HG02938 (cell line): ENCODE measurements at regions not wholly inside any gene's neighbourhood (a gene's known extent, or its start where the extent isn't known, plus 50 kb on each side); places are given as distances from the start of the nearest gene placed in this dataset.
"Not testable (repeated sequence)": the region's sequence is repeated elsewhere in the genome, so short reads cannot be mapped to it uniquely, and the experiment has no call there.

Experiments
- ATAC-seq: cut with Tn5 transposase; IDR thresholded peaks from one replicate; pipeline ENCODE4 v1.9.1; 2021; ENCODE audit warnings: mild to moderate bottlenecking, moderate library complexity; ENCODE audit not compliant: unreplicated experiment

DNA sequence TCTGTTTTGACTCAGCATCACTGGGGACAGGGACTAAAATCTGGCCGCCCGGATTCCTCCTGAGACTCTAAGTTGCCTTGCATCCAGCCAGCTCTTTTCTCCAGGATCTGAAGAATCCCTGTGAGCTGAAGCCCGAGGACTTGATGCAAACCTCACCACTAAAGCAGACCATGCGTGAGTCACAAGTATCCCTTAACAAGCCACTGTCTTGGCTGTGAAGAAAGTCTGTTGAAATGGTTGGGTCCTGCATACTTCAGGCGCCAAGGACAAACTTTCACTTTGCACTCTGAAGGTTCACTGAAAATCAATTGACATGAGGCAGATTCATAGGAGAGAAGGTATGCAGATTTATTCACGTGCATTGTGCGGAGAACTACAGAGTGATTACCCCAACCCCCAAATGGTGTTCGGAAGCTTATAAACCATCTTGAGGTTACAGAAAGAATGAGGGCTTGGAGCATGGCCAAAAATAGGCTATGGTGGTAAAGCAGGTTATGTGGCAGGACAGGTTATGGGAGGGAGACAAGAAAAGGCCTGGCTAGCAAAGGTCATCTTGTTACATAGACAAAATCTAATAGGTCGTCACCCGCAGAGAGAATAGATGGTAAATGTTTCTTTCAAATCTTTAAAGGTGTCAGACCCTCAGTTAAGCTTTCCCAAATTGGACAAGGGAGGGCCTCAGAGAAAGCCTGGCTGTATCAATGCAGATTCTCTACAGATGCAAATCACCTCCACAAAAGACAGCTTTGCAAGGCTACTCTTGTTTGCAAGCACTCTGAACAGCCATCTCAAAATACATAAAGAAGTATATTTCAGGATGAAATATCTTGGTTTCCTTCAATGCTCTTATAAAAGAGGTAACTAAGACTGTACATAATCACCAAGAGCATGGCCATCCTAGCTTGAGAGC is 126.3 kb upstream of the PLAAT1 start:
- no peak for ATAC-seq

DNA sequence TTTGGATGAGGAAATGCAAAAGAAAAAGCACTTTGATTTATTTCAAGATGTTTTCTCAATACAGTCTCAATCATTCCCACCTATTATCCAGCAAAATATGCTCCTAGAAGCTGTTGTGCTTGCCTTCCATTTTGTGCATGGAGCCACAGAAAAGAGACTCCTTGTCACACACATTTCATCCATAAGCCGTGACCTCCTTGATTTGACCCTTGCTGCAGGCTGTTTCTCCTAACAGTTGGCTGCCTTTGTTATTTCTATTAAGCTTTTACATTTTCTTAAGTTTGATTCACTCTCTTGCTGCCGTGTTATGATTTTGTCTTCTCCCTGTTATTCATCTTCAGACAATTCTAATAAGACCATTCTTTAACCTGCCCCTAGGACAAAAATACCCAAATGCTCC is 124.2 kb upstream of the PLAAT1 start:
- no peak for ATAC-seq

DNA sequence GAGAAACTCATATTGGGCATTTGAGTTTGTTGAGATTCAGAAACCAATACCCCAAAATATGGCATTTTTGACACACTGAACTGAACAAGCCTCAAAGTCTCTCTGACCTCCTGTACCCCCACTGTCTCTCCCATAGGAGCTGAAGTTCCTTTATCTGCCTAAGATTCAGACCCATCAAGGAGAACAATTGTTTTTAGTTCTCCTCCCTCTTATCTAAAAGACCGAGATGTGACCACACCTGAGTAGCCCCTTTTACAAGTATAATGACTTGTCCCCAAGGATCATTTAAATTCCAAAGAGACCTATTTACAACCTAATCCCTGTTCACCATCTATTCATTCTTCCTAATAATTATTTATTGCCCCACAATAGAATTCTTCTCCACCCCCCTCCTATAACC is 122.1 kb upstream of the PLAAT1 start:
- ATAC-seq: no peak

DNA sequence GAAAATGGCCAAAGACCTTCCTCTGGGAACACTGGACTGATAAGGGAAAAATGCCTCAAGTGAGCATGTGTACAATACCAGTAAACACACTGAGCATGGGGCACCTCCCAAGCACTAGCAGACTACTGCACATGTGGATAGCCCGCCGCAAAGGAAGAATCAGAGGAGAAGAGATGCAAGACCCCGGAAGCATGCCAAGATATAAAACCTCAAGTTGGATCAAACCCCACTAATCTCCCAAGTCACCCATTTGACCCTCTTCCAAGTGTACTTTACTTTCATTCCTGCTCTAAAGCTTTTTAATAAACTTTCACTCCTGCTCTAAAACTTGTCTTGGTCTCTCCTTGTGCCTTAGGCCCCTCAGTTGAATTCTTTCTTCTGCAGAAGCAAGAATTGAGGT is 121.1 kb upstream of the PLAAT1 start:
- ATAC-seq: no peak

DNA sequence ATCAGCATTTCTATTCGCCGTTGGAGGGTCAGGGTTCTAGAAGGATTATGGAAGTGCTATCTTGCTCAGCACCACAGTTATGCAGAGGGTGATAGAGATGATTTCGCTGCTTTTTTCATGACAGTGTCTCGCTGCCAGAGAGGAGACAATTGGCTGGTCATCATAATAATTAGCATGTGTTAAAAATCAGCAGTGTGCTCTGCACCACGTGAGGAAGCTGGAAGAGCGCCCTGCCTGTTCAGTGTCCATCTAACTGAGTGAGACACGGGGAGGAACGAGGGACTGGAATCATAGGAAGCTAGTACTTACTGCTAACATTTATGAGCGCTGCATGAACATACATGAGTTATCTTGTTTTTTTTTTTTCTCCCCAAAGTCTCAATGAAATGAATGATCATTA is 116.2 kb upstream of the PLAAT1 start:
- ATAC-seq: no peak

DNA sequence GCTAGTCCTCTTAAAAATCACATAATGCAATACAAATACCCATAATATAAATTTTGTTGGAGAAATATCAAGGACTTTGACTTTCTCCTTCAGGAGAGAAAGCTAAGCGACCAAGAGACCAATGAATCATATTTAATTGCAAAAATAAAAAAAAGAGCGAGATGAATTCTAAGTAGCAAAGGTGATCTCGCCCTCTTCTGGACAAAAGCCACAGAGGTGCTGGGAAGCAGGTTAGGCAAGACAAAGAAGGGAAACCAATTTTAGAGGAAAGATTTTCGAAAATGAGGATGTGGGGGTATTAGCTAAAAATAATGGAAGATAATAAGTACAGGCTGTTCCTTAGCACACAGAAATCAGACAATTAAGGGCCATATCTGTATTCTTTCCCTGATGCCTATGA is 111.4 kb upstream of the PLAAT1 start:
- no peak for ATAC-seq

DNA sequence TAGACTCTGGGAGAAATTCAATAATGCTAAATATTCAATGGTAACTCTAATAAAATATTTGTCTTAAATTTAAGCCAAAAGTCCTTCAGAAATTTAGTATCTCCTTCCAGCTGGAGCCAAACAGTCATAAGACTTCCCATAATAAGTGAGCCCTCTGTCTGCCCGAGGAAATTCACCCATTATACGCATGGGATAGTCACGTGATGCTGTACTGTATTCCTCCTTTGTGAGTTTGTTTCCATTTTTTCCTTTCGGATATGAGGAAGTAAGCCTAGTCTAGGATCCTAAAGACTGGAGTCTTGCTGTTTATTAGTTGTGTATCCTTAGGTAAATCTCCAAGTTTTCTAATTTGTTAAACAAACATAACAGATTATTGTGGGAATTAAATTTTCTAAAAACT is 110.4 kb upstream of the PLAAT1 start:
- no peak for ATAC-seq

DNA sequence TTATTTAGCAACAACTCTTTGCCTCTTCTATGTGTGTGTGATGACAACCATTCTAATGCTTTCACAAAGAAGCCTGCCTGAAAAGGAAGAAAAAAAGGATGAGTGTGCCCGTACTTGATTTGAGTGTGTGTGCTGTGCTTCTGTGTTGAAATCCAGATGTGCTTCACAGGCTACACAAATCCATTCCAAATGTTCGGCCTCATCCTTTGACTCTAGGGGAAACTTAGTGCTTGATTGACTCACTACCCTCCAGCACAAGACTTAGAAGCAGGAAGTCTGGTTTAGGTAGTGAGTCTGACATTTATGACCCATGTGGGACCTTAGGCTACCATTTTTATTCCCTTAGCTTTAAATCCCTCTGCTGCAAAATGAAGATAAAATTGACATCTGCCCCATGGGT is 108.8 kb upstream of the PLAAT1 start:
- ATAC-seq: no peak

DNA sequence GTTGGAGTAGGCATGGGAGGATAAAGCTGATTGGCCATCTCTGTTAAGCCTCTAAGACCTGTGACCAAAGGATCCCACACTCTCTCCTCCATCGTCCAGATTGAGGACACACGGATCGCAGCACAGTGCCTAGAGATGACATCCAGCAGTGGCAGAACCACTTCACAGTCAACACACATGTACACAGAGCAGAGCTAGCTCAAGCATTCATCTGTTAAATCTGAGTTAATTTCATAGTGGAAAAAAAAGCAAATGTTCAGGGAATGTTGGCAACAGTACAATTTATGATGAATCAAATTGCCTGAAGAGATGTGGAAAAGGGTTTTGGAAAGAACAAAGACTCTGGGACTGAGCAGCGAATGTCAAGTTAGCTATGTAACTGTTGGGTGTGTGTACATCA is 108.1 kb upstream of the PLAAT1 start:
- ATAC-seq: no peak

DNA sequence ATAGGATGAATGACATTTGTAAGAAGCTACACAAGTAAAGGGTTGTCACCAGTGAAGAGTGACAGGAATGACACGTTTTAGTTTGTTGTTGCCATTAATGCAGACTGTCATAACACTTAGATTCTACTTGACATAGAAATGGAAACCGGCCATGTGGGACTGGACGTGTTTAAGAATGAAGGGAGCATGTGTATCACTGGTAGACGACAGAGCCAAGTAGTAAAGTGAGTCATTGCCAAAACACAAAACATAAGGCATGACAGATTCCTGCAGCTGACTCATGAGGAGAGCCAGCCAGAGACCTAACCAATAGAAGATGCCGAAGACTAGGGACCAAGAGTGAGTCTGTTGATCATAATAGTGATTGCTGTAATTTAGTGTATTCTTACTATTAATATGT is 106.2 kb upstream of the PLAAT1 start:
- ATAC-seq: no peak

DNA sequence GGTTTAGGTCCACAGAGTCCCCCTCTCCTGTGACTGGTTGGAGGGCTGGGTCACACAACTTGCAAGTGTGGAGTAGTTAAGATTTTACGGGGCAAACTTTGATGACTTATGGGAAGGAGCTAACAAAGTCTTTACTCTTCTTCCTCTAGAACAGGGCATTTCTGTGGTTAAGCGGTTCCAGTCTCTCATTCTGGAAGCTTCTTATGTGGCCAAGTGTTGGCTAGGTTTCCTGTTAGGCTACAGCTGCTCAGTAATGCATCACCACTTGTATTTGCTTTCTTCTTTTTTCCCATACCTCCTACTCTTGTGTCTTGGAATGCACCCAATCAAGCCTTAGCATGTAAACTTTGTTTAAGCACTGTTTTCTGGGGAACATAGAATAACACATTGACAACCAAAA is 100.6 kb upstream of the PLAAT1 start:
- no peak for ATAC-seq

DNA sequence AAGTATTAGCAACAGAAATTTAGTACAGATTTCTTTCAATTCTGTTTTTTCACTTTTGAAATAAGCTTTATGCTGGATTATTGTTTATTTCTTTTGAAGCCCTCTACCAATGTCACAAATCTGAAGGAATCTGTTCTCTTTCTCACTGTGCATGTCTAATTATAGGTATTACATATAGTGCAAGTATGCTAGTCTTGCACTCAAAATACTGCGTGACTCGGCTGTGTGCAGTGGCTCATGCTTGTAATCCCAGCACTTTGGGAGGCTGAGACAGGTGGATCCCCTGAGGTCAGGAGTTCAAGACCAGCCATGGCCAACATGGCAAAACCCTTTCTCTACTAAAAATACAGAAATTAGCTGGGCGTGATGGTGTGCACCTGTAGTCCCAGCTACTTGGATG is 95.8 kb upstream of the PLAAT1 start:
- no peak for ATAC-seq

DNA sequence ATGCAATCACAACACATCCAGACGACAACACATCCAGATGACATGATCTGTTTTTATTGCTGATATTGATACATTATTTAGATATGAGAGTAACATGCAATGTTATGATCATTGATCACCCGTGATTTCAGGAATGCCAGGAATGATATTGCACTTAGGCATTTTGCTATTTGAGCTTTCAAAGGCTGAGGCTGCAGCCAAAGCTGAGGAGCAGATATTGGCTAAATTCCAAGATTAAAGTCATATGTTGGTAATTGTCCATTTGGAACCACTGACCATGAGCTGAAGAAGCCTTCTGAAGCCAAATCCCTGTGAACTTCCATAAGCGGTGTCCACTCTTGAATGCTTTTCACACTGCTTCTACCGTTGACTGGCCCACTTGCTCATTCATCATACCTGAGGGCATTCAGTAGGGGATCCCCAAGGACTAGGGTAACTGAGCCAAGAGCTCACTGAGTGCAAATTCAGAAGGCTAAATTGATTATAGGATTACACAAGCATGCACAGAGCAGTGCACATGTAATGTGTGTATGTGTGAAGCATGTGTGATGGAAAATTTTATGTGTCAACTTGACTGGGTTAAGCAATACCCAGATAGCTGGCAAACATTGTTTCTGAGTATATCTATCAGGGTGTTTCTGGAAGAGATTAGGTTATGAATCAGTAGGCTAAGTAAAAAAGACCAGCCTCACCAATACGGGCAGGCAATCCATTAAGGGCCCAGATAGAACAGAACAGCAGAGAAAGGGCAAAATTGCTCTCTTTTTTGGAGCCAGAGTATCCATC is 92.1 kb upstream of the PLAAT1 start:
- ATAC-seq: no peak

DNA sequence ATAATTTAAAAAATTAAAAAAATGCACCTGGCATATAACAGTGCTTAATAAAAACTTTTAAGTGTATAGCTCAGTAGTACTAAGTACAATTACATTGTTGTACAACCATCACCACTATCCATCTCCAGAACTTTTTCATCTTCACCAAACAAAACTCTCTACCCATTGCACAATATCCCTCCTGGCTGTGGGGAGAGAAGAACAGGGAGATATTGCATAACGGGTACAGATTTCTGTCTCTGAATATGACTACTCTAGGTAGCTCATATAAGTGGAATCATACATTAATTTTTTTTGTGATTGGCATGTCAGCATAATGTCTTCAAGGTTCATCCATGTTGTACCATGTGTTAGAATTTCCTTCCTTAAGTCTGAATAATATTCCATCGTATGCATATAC is 91.0 kb upstream of the PLAAT1 start:
- ATAC-seq: no peak

DNA sequence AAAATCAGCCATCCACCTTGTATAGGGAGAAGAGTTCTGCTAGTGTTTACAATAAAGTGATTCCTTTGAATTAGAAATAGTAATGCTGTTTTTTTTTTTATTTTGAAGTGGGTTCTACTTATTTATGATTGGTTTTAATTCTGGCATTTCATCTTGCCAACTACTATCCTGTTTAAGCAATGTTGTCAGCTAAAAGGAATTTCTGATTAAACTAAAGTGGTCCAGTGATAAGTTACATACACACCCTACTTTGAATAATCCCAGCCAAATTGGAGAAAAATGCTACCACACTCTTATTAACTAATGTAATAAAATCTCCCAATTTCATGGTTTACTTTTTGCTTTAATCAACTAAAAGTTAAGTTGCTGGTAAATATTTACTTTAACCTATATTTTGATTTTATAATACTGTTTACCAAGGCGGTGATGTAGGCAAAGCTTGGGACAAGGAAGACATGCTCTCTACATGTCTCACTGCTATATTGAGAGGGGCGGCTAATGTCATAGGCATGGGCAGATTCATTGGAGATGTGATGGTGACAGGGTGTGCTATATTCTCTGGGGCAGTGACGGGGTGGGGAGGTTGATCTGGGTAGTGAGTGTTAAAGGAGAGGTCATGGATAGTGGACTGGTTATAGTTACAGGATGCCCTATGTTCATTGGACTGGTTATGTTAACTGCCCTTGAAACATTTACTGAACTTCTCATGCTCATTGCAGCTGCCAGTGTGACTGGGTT is 85.8 kb upstream of the PLAAT1 start:
- not testable (repeated sequence) for ATAC-seq

DNA sequence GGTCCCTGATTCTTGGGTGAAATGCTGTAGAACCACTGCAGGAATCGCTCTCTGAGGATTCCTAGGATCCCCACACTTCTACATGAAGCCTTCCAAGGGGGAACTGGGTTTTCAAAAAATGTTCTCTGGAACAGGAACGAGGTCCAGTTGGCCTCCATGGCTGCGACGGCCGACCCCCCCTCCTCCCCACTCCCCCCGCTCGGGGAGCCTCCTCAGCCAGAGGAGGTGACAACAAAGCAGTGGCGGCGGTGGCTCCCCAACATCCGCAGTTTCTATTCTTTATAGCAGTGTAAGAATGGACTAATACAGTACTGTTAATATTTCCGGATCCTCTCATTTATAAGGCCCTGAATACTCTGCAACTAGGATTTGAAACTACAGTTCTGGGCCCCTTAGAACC is 84.0 kb upstream of the PLAAT1 start:
- no peak for ATAC-seq

DNA sequence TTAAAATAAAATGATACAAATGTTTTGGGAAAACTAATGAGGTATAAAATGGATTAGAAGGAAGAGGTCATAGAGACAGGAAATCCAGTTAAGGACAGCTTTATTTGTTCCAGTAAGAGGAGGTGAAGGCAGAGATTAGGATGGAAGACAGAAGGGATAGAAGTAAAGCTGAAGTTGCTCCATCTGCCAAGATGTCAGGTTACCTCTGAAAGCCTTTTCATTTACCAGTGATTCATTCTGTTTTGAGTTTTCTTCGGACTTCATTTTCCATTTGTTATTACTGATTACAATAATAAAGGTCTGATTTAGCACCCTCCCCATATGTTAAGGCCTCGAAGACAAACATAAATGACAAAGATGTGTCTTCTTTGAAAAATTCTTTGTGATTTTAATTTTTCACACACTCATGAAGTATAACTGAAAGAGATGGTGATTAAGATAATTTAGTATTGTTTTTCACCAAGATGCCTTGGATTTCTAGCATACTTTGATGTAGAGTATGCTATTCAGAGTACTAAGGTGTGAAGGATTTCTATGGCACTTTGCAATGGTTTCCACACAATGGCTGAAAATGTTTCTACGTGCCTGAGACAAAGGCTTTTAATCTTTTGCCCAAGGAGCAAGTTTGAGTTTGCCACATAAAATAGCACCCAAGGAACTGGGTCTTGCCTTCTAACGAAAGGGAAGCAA is 75.4 kb upstream of the PLAAT1 start:
- ATAC-seq: no peak

DNA sequence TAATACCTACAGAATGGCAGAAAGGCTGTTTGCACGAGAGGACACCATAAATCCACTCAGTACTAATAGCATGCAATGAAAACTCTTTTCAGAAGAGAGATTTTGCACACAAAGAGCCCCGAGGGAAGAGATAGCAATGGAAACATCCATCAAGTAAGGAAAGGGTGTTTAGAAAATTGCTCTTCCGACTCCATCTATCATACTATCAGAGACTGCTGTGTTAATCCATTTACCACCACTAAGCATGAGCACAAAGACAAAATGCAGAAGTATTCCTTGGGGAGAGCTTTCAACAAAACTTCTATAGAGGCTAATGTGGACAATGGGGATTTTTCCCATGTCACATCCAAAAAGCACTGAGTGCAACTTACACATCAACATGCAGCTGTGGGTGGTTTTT is 72.1 kb upstream of the PLAAT1 start:
- no peak for ATAC-seq

DNA sequence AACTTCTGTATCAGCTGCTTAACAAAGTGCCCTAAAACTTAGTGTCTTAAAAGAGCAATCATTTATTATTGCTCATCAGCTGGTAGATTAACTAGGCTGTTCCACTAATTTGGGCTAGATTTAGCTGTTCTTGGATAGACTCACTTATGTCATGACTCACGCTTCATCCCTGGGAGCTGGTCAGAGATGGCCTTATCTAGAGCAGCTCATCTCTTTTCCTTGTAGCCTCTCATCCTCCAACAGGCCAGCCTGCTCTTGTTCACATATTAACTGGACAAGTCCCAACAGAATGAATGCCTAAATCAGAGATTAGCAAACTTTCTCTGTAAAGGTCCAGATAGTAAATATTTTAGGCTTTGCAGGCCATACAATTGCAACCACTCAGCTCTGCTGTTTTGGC is 66.9 kb upstream of the PLAAT1 start:
- ATAC-seq: no peak

DNA sequence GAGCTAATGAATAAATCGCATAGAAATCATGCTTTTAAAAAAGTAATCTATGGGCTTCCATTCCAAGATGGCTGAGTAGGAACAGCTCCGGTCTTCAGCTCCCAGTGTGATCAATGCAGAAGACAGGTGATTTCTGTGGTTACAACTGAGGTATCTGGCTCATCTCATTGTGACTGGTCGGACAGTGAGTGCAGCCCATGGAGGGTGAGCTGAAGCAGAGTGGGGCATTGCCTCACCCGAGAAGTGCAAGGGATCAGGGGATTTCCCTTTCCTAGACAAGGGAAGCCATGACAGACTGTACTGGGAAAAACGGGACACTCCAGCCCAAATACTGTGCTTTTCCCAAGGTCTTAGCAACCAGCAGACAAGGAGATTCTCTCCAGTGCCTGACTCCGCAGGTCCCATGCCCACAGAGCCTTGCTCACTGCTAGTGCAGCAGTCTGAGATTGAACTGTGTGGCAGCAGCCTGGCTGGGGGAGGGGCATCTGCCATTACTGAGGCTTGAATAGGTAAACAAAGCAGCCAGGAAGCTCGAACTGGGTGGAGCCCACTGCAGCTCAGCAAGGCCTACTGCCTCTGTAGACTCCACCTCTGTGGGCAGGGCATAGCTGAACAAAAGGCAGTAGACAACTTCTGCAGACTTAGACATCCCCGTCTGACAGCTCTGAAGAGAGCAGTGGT is 61.5 kb upstream of the PLAAT1 start:
- ATAC-seq: not testable (repeated sequence)
